Body of pancreas (tissue), 4 donors: ENCODE measurements at regions not wholly inside any gene's neighbourhood (a gene's known extent, or its start where the extent isn't known, plus 50 kb on each side); places are given as distances from the start of the nearest gene placed in this dataset.

ENCODE experiments used
- POLR2A ChIP-seq, 3 donors: fragments of 450-650 bp; IDR thresholded peaks; one replicate each; pipeline ENCODE4 v1.6.1; 2016; ENCODE audit warnings: antibody characterized with exemption in 3 of 3, mild to moderate bottlenecking in 2 of 3
- TF ChIP-seq, protein P1 (sequence below), 7 experiments: fragments of 450-650 bp in 4 of 7; fragments of 200-600 bp in 3 of 7; sonication (generic) in 3 of 7; IDR thresholded peaks; one replicate each; pipeline ENCODE4 v1.5.1; 2016 to 2019; ENCODE audit warnings: antibody characterized with exemption in 7 of 7

DNA sequence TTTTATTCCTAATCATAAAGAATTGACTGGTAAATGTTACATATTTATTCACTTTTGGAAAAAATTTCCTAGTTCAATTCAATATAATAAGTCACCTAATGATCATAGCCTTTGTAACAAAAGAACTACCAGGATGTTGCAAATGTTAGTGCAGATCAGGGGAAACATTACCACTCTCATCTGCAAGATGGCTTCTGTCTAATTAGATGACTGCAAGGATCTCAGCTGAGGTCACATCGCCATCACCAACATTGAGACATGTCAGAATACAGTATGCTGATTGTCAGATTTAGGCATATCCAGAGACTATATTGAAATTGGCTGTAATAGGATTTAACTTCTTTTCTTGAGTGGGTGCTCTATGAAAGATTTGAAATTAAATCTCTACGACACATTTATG lies 431.4 kb upstream of the AGTR1 start:
- TF ChIP-seq, protein P1, sequence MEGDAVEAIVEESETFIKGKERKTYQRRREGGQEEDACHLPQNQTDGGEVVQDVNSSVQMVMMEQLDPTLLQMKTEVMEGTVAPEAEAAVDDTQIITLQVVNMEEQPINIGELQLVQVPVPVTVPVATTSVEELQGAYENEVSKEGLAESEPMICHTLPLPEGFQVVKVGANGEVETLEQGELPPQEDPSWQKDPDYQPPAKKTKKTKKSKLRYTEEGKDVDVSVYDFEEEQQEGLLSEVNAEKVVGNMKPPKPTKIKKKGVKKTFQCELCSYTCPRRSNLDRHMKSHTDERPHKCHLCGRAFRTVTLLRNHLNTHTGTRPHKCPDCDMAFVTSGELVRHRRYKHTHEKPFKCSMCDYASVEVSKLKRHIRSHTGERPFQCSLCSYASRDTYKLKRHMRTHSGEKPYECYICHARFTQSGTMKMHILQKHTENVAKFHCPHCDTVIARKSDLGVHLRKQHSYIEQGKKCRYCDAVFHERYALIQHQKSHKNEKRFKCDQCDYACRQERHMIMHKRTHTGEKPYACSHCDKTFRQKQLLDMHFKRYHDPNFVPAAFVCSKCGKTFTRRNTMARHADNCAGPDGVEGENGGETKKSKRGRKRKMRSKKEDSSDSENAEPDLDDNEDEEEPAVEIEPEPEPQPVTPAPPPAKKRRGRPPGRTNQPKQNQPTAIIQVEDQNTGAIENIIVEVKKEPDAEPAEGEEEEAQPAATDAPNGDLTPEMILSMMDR (IDR thresholded peaks at IDR 0.05), result no peak
- no peak for TF ChIP-seq POLR2A (IDR thresholded peaks at IDR 0.05)
